Activated T-cell treated with anti-CD3 and anti-CD28 coated beads for 48 hours (primary cell): ENCODE measurements at regions not wholly inside any gene's neighbourhood (a gene's known extent, or its start where the extent isn't known, plus 50 kb on each side); places are given as distances from the start of the nearest gene placed in this dataset.

ENCODE experiments used
- DNase-seq: peaks from one replicate; pipeline ENCODE4 v3.0.0-alpha.2; 2020; ENCODE audit warnings: low read depth

DNA sequence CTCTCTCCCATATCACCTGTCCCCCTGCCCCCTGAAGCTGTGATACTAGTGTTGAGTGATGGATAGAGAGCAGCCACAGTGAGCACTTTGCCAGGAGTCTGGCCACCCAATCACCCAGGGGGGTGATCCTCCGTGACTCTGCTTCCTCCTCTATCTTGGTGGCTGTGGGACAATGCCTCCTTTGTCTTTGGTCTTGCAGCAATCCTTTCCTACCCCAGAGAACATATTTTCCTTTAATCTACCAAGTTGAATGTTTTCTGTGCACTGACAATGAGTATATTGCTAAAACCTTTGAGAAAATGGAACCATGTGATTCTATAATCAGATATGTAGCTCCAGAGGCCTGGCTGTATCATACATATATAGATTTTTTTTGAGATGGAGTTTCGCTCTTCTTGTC is 58.1 kb upstream of the HEPHL1 start:
- no peak for DNase-seq

DNA sequence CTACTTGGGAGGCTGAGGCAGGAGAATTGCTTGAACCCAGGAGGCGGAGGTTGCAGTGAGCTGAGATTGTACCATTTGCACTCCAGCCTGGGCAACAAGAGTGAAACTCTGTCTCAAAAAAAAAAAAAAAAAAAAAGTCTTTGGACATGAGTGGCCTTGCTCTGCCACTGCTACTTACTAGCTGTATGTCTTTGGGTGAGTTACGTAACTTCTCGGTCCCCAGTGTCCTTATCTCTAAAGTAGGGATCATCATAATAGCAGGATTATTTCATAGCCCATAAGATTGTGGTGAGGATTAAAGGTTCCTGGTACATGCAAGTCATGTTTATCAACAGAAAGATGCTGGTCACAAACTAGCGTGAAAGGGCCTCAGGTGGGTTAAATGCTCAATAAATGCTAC is 53.9 kb upstream of the HEPHL1 start:
- no peak for DNase-seq

DNA sequence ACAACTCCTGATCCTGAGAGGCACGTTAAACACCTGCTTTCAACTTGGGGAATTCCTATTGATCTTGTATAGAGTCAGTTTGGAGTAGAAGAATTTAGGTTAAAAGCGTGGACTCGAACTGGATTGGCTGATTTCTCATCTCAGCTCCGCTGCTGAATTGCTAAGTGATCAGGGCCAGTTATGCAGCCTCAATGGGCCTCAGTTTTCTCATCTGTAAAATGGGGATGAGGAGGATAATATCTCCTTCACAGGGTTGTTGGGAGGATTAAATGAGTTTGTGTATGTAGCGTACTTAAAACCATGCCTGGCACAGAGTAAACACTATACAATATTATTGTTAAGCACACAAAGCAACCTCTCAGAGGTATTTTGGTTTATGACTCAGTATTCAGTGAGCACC is 53.2 kb upstream of the HEPHL1 start:
- no peak for DNase-seq

DNA sequence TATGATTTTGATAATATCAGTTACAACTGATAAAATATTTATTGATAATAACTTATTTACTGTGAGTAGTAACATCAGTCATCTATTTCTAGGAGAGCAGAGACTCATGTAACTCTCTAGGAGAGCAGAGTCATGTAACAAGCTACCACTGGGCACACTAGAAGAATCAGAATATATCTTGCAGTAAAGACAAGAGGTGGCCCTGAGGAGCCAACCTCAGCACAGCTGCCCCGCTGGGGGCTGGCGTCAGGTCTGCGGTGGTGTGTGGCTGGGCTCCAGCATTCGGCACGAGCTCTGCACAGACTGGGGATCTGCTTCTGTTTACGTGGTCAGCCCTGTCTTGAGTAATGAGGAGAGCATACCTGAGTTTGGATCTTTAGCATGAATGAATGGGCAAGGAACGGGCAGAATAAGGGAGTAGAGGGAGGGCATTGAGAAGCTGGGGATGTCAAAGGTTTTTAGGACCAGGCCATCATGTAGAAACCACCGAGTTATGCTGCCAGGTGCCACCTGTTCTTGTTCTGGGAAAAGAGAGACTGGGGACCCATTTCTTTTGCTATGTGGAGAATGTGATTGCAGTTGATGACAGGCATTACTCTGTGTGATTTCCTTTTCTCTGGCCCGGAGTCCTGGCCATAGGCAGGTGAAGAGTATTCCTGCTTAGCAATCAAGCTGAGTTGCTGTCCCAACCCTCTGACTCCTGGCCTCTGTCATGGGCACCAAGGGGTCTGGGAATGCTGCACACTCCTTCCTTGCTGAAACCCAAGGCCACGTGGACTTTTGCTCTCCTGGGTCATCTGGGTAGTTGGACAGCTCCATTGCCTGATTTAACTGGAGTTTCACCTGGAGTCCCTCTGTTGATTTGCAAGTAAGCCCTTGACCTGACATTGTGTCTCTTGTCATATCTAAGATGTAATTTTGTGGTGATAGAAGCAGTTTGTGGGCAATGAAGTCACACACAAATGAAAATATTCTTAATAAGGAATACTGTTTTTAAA is 50.9 kb upstream of the HEPHL1 start:
- DNase-seq = no peak
